AG04450 (cell line): ENCODE measurements at regions not wholly inside any gene's neighbourhood (a gene's known extent, or its start where the extent isn't known, plus 50 kb on each side); places are given as distances from the start of the nearest gene placed in this dataset.

Experiments
- CTCF ChIA-PET: fragments of 300-600, 350-600 bp; formaldehyde crosslinking; extraction: SDS; loops from one replicate; lab custom pipeline; 2022; ENCODE audit warnings: antibody characterized with exemption, inconsistent platforms; lab: Charles Lee
- POLR2A ChIA-PET: fragments of 350-600 bp; formaldehyde crosslinking; extraction: SDS; loops from one replicate; lab custom pipeline; 2021; ENCODE audit warnings: antibody characterized with exemption, inconsistent platforms; lab: Yijun Ruan, JAX
- DNase-seq: peaks from one replicate; pipeline ENCODE4 v3.0.0-alpha.2; 2011; ENCODE audit warnings: low read depth, low spot score
- H3K27ac ChIP-seq: one replicate; pipeline ENCODE4 v1.5.1; 2012; ENCODE audit warnings: low read depth, low read length, control low read depth
- H3K27me3 ChIP-seq: one replicate; pipeline ENCODE4 v1.6.0; 2012; ENCODE audit warnings: low read length; ENCODE audit not compliant: control insufficient read depth, insufficient read depth
- H3K4me3 ChIP-seq: 2 replicates; pipeline ENCODE4 v1.5.1; 2011; ENCODE audit warnings: mild to moderate bottlenecking, low read depth, low read length, control low read depth
- H3K9me3 ChIP-seq: 2 replicates; pipeline ENCODE4 v1.5.1; 2012; ENCODE audit warnings: low read length; ENCODE audit not compliant: control insufficient read depth, insufficient read depth
- TF ChIP-seq, protein P1 (sequence below): IDR thresholded peaks from 2 replicates; pipeline ENCODE4 v1.5.1; 2011; ENCODE audit warnings: low read depth, low read length, control low read depth, inconsistent platforms

DNA sequence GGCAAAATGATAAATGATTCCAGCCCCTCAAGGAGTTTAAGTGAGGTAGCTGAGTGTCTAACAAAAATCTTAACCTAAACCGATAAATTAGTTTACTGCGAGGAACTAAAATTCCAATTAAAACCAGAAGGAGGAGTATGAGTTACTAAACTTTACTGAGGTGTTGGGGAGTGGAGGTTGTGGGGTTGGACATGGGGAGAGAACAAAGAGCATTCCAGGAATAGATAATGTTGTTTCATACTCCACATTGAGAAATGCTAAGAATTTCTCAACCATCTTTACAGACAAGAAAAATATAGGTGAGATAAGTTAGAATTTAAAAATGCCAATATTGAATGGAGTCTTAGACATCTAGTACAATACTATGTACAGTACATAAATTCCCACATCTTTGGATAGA is 488.6 kb downstream of the METTL15 start:
- ChIA-PET CTCF (no interaction called here), POLR2A (no interaction called here)
- Histone ChIP-seq H3K4me3 (no peak overlapping the region), H3K27me3 (no peaks in the 10 kb centered on the region), H3K9me3 (peaks cover 3% of the 10 kb centered on the region; the same call in 1 of the 2 replicates), H3K27ac (no peak overlapping the region)
- TF ChIP-seq, protein P1, sequence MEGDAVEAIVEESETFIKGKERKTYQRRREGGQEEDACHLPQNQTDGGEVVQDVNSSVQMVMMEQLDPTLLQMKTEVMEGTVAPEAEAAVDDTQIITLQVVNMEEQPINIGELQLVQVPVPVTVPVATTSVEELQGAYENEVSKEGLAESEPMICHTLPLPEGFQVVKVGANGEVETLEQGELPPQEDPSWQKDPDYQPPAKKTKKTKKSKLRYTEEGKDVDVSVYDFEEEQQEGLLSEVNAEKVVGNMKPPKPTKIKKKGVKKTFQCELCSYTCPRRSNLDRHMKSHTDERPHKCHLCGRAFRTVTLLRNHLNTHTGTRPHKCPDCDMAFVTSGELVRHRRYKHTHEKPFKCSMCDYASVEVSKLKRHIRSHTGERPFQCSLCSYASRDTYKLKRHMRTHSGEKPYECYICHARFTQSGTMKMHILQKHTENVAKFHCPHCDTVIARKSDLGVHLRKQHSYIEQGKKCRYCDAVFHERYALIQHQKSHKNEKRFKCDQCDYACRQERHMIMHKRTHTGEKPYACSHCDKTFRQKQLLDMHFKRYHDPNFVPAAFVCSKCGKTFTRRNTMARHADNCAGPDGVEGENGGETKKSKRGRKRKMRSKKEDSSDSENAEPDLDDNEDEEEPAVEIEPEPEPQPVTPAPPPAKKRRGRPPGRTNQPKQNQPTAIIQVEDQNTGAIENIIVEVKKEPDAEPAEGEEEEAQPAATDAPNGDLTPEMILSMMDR = no peak
- no peak for DNase-seq

DNA sequence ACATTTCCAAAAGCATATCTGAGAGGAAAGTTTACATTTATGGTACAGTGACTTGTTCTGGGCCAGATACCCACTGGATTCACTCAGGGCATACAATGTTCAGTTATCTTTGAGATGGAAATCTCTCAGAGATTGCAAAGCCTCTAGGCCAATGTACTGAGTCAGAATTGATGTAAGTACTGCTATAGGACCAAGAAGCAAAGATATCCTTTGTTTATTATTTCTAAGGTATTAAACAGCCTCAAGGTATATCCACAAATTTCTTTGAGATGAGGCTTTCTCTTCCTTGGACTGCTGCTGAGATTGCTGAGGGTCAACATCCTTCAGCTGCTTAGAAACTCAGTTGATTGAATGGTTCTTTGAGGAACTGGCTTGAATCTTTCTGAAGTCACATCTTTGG is 484.0 kb downstream of the METTL15 start:
- H3K27ac ChIP-seq = no peak overlapping the region
- DNase-seq = no peak
- ChIA-PET CTCF (no interaction called here), POLR2A (no interaction called here)
- H3K4me3 ChIP-seq = no peak overlapping the region
- H3K9me3 ChIP-seq = peaks cover 3% of the 10 kb centered on the region; the same call in 1 of the 2 replicates
- TF ChIP-seq, protein P1 = no peak
- no peaks in the 10 kb centered on the region for H3K27me3 ChIP-seq

DNA sequence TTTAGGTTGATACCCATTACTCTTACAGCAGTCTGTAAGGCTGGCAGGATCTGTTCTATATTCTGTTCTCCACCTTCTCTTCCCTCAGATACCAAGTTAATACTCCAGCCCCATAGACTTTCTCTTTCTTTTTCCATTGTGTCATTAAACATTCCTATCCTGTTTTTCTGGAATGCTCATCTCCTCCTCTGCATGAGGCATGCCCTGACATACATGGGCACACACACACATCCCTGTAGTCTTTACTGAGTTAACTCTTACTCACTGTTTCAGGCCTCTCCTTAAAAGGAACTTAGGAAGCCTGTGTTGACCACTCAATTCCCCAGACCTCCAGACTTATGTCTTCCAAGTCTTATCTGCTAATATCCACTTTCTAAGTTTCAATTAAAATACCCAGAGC is 476.8 kb downstream of the METTL15 start:
- no peak overlapping the region for H3K27ac ChIP-seq
- TF ChIP-seq, protein P1 = no peak
- DNase-seq = no peak
- no peaks in the 10 kb centered on the region for H3K27me3 ChIP-seq
- POLR2A ChIA-PET = no interaction called here
- no peak overlapping the region for H3K4me3 ChIP-seq
- CTCF ChIA-PET = no interaction called here
- H3K9me3 ChIP-seq = no peaks in the 10 kb centered on the region

DNA sequence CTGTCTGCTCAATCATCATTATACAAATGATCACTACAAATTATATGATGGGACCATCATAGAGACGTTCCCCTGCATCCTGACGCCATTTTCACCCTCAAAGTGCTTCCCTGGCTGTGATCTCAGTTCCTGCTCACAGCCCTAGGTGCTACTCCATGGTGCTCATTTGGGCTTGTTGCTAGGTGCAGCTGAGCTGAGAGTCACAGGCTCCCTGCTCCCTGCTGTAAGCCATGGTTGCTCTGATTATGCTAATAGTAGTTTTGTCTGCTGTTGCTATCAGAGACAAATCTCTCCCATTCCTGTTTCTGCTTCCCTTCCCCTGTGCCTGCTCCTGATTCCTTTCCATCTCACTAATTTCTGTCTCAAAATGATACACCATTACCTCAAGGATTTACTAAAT is 474.3 kb downstream of the METTL15 start:
- no peak for DNase-seq
- ChIA-PET CTCF (no interaction called here), POLR2A (no interaction called here)
- Histone ChIP-seq H3K4me3 (no peak overlapping the region), H3K27me3 (no peaks in the 10 kb centered on the region), H3K27ac (no peak overlapping the region), H3K9me3 (no peaks in the 10 kb centered on the region)
- TF ChIP-seq, protein P1 = no peak

DNA sequence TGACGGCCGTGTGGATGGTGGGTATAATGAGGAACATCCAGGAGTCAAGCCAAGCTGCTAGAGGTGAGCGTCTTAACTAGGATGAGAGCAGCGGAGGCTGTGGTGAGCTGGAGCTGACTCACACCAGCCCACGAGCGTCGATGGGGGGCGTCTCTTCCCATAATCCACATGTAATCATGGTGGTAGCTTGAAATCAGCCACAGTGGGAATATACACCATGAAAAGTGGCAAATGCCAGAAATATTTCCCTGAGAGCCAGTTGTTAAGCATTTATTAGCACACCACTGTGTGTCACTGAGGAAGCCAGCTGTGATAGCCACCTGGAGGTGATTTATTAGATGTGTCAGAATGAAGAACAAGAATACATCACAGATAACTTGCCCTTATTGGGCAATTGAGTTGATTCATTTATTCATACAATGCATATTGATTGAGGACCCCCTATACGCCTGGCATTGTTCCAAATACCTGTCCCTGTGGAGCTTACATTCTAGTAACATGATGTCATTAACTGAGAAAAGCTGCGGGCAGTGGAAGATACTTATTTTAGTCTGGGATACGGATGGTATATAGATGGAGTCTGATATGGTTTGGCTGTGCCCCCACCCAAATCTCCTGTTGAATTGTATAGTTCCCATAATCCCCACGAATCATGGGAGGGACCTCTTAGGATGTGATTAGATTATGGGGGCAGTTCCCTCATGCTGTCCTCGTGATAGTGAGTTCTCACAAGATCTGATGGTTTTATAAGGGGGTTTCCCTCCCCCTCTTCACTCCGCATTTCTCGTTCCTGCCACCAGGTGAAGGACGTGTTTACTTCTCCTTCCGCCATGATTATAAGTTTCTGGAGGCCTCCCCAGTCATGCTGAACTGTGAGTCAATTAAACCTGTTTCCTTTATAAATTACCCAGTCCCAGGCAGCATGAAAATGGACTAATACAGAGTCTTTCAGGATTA is 473.4 kb downstream of the METTL15 start:
- CTCF ChIA-PET = no interaction called here

More for the DNA sequence above, 473.4 kb downstream of the METTL15 start:
- DNase-seq = peak; percentile 23
- TF ChIP-seq, protein P1 = no peak
- POLR2A ChIA-PET = no interaction called here
- H3K9me3 ChIP-seq = no peaks in the 10 kb centered on the region
- no peak overlapping the region for H3K27ac ChIP-seq
- H3K4me3 ChIP-seq = no peak overlapping the region
- no peaks in the 10 kb centered on the region for H3K27me3 ChIP-seq
